HG02798 (cell line): ENCODE measurements at regions not wholly inside any gene's neighbourhood (a gene's known extent, or its start where the extent isn't known, plus 50 kb on each side); places are given as distances from the start of the nearest gene placed in this dataset.
A peak's percentile ranks its signal among the peaks of the same experiment; 100 is the strongest.
"Not testable (repeated sequence)": the region's sequence is repeated elsewhere in the genome, so short reads cannot be mapped to it uniquely, and the experiment has no call there.

Experiments
- ATAC-seq: cut with Tn5 transposase; IDR thresholded peaks from one replicate; pipeline ENCODE4 v1.9.1; 2021; ENCODE audit warnings: mild to moderate bottlenecking; ENCODE audit not compliant: unreplicated experiment, poor library complexity

- no peak for ATAC-seq
These were observed 278.3 kb downstream of the HGF start for GRCh38 chr7:81491573-81491972.

DNA sequence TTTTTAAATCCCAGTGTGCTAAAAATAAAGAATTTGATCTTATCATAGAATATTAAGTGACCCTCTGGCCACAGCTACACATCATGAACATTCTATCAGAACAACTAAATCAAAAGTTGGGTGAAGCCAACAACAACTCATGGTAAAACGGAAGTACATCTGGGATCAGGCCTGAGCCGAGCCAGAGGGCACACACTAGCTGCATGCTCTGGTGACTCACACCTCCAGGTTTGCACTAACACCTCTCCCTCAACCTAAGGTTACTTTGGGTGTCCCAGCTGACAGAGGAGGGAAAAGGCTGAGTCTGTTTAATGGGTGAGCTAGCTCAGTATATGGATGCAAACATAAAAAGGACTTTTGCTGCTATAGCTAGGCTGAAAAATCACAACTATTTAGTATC lies 281.6 kb downstream of the HGF start:
- no peak for ATAC-seq

- no peak for ATAC-seq
These were observed 282.3 kb downstream of the HGF start for GRCh38 chr7:81487516-81487915.

- no peak for ATAC-seq
These were observed 285.6 kb downstream of the HGF start for GRCh38 chr7:81484261-81484660.

DNA sequence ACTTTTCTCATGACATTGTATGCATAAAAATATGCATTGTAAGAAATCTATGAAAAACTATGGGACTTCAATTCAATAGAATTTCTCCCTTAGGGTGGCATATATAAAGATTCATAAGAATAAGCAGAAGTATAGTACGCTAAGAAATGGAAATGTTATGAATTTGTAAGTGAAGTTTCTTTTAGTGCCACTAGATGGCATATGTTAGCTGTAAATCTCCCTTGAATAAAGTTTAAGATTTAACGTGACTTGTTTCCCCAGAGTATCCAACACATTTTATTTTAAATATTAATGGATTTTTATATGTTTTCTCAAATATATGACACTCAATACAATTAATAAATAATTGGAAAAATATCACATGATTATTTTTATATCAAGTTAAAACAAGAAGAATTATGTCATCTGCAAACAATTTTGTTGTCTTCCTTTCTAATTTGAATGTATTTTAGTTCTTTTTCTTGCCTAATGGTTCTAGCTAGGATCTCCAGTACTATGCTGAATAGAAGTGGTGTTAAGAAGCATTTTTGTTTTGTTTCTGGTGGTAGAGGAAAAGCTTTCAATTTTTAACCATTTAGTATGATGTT lies 287.2 kb downstream of the HGF start:
- ATAC-seq, result peak; percentile 59

GRCh38 chr7:81478664-81479063 lies 291.2 kb downstream of the HGF start:
- no peak for ATAC-seq

DNA sequence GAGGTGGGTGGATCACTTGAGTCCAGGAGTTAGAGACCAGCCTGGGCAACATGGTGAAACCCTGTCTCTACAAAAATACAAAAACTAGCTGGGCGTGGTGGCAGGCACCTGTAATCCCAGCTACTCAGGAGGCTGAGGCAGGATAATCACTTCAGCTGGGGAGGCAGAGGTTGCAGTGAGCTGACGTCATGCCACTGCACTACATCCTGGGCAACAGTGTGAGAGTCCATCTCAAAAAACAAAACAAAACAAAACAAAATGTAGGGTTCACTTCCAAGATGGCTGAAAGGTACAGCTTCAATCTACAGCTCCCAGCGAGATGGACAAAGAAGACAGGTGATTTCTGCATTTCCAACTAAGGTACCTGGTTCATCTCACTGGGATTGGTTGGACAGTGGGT lies 291.6 kb downstream of the HGF start:
- not testable (repeated sequence) for ATAC-seq

DNA sequence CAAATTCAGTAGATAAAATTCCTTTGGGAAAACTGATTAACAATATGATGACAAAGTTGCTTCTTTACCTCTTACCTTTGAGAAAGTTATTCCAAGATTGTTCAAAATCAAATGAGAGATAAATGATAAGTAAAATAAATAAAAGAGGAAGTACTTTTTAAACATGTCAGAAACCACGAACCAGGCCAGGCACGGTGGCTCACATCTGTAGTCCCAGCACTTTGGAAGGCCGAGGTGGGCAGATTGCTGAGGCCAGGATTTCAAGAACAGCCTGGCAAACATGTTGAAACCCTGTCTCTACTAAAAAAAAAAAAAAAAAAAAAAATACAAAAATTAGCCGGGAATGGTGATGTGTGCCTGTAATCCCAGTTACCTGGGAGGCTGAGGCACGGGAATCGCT lies 296.6 kb downstream of the HGF start:
- ATAC-seq, result no peak

DNA sequence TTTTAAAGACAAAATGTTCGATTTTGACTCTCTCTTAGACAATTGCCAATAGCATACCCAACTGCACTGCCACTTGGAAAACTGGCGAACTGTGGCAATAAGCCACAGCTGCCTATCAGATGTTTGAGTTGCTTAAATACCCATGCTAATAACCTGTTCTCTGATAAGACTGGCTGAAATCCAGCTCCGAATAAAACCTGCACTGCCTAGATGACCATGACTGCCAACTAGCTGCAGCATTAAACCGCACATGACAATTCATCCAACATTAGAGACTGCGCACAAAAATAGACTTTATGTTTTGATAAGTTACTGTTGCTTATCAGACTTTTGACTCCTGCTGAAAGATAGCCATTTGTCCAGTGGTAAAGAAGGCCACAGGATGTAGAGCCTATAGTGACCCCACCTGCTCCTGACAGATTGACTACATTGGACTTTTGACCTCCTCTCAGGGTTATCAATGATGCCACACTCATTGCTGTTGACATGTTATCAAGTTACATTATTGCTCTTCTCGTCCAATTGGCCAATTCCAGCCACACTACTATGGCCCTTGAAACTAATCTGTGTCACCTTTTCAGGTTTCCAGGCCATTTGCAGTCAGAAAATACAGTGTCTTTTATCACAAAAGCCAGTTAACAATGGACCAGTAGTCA lies 299.0 kb downstream of the HGF start:
- no peak for ATAC-seq

GRCh38 chr7:81469869-81470723 lies 299.8 kb downstream of the HGF start:
- peak; percentile 72 for ATAC-seq

DNA sequence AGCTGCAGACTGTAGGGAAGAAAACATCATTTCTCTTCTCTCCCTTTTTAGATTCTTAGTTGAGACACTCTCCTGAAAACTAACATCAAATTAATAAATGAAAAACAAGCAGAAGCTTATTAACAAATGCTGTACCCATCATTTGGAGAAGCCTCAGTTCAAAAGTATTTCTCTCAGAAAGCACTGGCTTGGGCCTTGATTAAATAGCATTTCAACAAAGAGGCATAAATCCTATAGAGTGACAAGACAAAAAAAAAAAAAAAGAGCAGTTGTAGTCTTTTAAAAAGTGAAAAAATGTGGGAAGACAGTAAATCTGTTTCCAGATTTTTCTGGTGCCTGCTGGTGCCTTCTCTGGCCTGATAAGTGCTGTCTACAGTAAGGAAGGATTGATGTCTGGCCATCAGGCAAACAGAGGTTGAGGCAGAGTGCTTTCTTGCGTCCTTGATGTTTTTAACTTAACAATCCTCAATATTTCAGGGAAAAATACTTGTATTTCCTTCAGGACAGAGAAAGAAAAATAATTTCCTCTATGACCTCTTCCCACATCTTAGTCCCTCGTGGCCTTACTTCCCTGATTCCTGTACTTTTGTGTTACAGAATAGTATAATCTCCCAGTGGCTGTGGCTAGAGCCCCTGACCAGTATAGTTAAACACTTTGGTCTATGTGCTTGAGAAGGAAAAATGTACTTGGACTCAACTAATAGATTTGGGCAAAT lies 300.5 kb downstream of the HGF start:
- no peak for ATAC-seq

- no peak for ATAC-seq
These were observed 301.3 kb downstream of the HGF start for GRCh38 chr7:81468526-81468925.

DNA sequence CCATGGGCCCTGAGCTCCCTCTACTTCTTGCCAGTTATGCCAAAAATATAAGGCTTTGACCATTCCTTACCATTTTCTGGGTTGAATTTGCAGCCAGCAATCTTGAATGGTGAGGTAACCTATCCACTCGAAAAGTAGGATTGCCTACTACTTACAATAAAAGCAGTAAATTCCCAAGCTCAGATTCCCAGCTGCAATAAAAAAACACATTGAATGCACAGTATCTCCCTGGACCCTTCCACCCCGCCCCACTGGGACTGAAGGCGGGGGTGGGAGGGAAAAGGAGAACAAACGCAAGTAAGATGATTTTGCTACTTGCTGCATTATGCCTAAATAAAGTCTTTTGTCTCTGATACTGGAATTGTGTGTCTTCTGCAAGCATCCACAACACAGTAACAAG lies 301.9 kb downstream of the HGF start:
- no peak for ATAC-seq

DNA sequence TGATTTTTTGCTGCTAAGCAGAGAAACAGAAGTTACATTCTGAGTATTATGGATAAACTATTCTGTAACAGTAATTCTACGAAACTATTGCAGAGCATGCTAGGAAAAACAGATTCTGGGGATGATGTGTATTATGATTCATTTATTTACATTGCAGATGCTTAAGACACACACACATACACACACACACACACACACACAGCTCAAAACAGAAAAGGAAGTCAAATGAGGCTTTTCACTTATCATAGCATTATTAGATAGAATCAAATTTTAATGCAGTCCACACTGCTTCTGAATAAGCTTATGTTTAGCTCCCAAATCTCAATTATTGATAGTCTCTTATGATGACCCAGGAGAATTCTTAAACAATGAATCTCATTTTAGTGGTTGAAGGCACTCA lies 307.2 kb downstream of the HGF start:
- ATAC-seq, result no peak

DNA sequence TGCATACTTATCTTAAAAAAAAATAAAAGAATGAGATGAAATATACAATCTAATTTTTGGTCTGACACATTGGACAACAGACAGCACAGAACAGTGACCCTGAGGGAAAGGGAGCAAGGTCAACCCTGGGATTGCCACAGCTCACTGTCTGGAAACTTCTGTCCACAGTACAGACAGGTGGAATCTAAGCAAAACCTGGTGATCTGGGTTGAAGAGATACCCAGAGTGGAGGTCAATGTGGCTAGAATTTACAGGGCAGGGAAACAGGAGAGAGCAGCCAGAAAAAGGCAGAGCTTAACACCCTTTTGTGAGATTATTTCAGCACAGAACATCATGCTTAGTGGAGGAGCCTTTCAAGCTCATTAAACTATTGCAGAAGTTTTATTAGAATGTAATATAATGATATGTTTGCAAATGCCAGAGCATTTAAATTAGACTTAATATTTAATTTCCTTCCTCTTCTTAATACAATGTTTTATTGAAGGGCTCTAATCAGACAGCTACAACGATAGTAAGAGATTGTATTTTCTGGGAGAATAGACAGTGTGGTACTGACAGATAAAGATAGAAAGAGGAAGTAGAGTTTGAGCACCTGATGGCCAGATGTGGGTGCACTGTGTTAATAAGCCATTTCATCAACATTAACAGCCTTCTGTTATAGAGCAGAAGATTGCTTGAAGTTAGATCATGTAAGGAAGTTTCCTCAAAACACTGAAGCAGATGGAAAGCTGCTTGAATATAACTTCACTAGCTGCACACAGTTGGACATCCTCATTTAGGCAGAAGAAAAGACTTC lies 309.4 kb downstream of the HGF start:
- no peak for ATAC-seq

DNA sequence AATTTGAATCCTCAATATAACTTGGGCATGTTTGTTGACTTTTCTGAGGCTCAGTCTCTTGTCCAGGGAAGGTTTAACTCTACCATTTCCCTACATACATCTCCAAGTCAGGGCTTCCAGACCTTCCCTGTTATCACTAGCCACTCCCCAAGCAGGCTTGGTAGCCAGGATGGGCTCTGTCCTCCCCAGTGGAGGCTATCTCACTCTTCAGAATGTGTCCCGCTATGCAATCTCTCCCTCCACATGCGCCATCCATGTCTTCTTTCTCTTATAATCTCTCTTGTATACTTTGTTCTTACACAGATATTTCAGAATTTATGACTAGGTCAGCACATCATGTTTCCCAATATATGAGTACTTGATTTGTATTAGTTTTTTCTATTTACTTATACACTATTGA lies 310.4 kb downstream of the HGF start:
- ATAC-seq, result no peak

GRCh38 chr7:81457852-81458522 lies 311.9 kb downstream of the HGF start:
- ATAC-seq, result no peak

- ATAC-seq, result not testable (repeated sequence)
These were observed 316.1 kb downstream of the HGF start for GRCh38 chr7:81453770-81454169.

GRCh38 chr7:81449105-81449504 lies 320.7 kb downstream of the HGF start:
- no peak for ATAC-seq
